ENCODE measurements at regions not wholly inside any gene's neighbourhood (a gene's known extent, or its start where the extent isn't known, plus 50 kb on each side); places are given as distances from the start of the nearest gene placed in this dataset.

DNA sequence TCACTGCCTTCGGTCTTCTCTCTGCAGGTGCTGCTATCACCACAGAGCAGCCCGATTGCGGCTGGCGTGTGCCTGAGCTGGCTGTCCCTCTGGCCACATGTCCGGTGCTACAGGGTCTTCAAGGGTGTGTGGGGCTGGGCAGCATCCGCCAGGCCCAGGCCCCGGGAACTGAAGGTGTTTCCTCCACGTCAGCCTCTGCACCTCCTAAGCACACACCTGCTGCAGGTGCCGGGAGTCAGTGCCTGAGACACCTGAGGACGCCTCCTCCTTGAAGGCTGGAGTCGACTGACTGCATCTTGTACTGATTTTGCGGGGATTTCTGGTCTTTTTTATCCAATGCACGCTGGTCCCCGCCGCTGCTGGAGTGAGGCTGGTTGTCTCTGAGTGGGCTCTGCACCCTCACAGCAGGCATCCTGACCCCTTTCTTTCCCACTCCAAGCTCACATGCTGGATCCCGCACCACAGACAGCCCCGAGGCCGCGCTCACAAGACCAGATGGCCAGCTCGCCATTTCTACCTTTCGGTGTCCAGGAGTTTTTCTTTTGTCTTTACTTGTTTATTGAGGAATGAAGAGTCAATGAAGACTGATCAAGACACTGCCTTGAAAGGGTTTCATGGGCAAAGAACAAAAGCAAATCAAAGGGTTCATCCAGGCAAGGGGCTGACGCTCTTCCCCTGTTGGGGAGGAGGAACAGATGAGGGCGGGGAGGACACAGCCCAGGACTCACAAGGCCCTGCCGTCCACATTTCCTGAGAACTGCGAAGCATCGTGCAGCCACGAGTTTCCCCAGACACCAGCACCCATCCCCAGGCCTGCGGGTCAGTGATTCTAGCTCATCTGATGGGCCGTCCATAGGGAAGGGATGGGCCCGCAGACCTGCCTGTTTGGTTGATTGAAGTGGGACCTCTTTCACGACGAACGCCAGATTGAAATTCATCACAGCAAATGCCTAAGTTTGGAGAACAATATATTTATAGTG lies 203.8 kb upstream of the SOX1 start:
- no peak for DNase-seq (ENCODE audit: low spot score)

- no peak for DNase-seq (ENCODE audit: low spot score)
Measured at GRCh38 chr13:111864566-111864965, 202.4 kb upstream of the SOX1 start.

DNA sequence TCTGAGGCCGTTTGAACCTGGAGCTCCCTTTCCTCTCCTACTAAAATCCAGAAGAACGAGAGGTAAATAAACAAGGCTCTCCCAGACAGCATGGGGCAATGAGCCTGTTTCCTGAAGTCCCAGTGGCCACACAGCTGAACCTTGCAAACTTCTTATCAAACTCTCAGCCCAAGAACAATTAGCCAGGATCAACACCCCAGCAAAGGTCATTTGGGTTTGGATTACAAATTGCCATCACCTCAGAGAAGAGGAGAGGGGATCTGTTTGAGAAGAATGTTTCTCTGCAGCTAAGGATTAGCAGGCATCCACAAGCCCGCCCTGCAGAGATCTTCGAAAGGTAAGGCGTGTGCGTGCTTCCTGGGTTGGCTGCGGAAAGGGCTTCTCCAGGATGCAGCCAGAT lies 201.9 kb upstream of the SOX1 start:
- DNase-seq (ENCODE audit: low spot score) = no peak

- DNase-seq (ENCODE audit: low spot score) = no peak
Measured at GRCh38 chr13:111865826-111866225, 201.1 kb upstream of the SOX1 start.

DNA sequence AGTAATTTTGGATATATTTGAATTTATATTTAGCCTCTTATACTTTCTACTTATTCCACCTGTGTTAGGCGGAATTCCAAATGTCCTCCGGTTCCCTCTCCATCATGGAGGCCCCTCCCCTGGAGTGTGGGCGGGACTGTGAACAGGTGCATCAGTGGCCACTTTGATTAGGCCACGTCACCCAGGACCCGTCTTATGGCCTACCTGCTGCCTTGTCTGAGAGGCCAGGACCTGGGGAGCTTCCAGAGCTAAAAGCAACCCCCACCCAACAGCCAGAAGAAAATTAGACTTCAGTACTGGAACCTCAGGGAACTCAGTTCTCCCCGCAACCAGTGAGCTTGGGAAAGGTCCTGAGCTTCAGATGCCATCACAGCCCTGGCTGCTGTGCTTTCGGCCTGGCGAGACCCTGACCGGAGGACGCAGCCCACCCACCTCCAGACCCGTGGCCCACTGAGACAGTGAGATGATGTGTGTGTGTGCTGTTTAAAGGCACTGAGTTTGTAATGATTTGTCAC lies 200.2 kb upstream of the SOX1 start:
- no peak for DNase-seq (ENCODE audit: low spot score)

DNA sequence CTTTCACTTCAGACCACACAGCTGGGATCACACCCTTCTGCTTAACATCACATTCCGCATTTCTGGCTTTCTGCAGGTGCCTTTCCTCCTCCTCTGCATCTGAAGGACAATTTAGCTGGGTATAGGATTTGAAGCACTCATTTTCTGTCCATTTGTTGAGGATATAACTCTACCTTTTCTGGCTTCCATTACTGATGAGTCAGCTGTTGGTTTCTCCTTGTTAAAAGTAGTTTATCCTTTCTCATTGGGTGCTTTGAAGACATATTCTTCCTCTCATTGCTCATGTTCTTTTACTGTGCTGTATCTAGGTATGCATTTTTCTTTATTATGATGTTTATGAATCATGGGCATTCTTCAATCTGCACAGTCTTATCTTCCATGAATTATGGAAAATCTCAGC lies 199.3 kb upstream of the SOX1 start:
- no peak for DNase-seq (ENCODE audit: low spot score)

DNA sequence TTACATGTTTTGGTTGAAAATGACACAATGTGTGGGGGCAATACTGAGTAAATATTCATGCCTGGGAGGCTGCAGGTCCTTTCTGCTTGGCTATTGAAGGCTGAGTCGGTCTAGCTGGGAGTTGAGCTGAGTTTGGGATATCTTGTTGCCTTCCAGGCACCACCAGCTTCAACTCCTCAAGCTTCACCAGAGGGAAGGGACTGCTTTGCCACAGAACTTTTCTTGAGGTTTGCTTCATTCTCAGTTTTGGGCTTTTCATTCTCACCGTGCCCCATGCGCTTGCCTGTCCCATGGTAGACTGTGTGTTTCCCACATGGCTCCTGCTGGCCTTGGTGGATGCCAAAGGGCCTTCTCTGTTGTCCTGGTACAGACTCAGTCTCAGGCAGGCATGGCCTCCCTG lies 198.2 kb upstream of the SOX1 start:
- DNase-seq (ENCODE audit: low spot score) = no peak

DNA sequence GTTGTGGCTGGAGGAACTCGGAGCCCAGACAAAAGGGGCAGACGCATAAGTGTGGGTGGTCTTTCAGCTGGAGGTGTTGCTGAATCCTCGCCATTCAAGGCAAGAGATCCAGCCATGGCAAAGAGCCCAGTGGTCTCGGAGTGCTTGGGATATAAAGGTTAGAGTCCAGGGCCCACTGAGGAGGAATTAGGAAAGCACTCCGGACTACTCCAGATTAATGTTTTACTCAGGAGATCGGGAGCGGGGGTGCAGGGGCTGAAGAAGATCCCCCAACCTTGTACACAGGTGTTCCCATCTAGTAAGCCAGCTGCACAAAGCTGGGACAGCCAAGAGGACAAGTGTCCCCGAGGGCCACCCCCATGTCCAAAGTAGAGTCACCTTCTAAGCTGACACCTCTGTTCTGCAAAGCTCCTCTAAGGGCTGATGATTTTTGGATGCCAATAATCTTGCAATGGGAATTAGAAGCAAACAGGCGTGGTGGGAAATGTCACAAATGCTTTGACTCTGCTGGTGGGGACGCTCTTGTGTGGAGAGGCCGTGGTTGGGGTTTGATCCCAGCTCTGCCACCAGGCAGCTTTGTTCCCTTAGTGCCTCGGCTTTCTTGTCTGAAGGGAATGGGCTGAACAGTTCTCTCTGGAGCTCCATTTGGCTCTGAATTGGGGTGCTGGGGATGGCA lies 194.3 kb upstream of the SOX1 start:
- no peak for DNase-seq (ENCODE audit: low spot score)

DNA sequence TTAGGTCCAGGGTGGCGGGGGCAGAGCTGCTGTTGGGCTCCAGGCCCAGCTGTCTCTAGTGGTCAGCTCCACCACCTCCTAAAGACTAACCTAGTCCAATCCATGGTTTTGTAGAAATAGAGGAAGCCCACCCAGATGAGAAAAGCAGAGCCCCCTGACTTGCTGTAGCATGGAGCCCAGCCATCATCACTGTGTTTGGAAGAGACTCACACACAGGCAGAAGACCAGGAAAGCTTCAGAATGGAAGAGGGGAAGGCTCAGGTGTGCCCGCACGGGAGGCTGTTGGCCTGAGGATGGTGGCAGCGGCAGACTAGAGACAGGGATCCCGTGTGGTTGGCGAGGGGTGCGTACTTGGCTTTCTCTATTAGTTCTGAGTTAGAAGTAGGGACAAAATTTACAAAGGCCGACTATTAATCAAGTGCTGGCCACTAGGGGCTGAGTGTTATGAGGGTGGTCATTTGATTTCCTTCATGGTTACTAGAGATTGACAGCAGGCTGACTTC lies 193.2 kb upstream of the SOX1 start:
- DNase-seq (ENCODE audit: low spot score) = no peak

- DNase-seq (ENCODE audit: low spot score) = no peak
Measured at GRCh38 chr13:111874981-111875380, 192.0 kb upstream of the SOX1 start.

DNA sequence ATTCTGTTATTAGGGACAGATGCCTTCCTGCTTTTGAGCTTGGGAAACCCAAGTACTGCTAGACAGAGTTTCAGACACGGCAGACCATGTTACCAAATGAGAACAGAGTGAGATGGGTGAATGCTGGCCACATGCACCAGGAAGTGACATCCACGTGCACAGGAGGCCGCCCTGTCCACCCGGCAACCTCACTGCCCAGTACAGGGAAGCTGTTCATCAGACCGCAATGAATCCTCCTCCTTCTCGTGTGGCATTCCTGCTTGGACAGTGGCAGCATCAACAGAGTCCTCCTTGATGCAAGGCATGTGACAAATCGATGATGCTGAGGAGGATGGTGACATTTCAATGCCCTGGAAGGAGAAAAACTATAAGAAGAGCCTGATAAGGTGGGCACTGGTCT lies 191.0 kb upstream of the SOX1 start:
- no peak for DNase-seq (ENCODE audit: low spot score)

GRCh38 chr13:111876506-111876905 lies 190.4 kb upstream of the SOX1 start:
- DNase-seq (ENCODE audit: low spot score) = no peak

- no peak for DNase-seq (ENCODE audit: low spot score)
Measured at GRCh38 chr13:111877906-111878305, 189.0 kb upstream of the SOX1 start.

DNA sequence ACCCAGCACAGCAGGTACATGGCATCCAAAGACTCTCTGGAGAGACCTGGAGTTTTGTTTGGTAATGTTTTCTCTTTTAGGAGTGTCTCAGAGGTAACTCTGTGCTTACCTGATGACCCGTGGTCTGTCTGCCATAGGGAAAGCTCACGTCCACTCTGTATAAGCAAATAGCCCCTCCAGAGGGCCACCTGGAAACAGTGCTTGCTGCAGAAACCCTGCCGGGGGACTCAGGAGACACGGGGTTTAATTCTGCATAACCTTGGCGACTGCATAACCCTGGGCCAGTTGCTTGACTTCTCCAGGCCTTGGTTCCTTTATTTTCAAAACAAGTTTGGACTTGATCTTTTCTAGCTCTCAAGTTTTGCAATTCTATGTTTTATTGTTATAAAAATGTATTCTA lies 187.2 kb upstream of the SOX1 start:
- no peak for DNase-seq (ENCODE audit: low spot score)

DNA sequence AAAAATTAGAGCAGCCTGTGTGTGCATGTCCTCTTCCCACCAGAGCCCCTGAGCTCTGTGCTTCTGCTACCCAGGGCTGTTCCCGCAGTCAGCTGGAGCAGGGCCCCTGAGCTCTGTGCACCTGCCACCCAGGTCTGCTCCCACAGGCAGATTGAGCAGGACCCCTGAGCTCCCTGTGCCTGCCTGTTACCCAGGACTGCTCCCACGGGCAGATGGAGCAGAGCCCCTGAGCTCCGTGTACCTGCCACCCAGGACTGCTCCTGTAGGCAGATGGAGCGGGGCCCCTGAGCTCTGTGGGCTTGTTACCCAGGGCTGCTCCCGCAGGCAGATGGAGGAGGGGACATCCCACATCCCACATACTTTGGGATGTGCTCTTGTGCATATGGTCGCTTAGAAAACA lies 186.8 kb upstream of the SOX1 start:
- no peak for DNase-seq (ENCODE audit: low spot score)

DNA sequence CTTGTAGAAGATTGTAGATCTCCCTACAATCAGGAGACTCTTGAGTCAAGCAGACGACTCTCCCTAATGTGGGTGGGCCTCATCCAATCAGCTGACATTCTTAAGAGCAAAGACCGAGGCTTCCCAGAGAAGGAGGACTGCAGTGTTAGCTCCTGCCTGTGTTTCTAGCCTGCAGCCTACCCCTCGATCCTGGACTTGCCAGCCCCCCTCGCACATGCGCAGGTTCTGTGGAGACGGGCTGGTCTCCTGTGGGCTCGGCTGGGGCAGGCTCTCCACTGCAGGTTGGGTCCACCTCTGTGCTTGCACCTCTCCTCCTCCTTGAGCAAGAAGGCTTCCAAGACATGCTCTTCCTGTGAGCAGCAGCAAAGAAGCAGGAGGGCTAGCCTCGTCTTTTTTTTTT lies 185.2 kb upstream of the SOX1 start:
- DNase-seq (ENCODE audit: low spot score) = no peak

DNA sequence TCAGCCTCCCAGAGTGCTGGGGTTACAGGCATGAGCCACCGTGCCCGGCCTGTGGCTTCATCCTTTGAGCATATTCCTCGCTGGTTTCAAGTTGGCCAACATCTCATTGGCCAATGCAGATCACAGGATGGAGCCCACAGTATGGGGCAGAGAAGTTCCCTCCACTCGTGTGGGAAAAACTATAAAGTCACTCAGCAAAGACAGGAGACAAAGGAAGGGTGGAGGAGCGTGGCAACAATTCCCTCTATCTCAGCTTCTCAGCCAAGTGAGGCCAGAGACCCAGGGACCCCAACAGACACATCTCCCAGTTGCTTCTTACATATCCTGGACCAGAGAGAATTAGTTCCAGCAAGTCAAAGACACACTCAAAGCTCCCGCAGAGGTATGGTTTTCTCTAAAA lies 184.6 kb upstream of the SOX1 start:
- no peak for DNase-seq (ENCODE audit: low spot score)

DNA sequence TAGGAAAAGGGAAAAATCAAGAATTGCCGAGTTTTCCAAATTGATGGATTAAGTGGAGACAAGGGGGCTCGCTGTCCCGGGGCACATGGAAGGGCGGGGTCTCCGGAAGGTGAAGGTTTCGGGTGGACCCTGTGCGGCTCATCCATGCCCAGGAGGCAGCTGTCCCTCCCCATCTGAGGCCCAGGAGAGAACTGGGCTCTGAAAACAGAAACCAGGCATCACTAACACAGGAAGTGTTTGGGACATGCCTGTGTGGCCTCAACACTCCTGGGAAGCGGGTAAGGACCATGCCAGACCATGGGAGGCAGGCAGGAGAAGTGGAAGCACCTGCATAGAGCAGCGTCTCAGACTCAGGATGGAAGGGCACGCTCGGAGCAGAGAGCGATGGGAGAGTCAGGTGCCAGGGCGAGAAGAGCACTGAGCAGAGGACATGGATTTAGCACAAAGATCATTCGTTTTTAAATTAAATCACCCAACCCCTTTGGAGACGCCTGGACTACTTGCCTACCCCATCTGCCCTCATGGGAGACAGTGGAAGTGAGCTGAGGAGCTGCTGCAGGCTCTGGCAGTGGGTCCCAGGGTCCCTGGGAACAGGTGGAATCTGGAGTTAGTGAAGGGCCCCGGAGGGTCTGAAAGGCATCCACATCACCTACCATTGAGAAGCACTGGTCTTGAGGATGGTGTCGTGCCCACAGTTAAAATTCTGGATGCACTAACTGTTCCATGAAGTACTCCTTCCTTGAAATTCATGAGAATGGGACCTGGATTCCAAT lies 183.2 kb upstream of the SOX1 start:
- DNase-seq (ENCODE audit: low spot score) = no peak

DNA sequence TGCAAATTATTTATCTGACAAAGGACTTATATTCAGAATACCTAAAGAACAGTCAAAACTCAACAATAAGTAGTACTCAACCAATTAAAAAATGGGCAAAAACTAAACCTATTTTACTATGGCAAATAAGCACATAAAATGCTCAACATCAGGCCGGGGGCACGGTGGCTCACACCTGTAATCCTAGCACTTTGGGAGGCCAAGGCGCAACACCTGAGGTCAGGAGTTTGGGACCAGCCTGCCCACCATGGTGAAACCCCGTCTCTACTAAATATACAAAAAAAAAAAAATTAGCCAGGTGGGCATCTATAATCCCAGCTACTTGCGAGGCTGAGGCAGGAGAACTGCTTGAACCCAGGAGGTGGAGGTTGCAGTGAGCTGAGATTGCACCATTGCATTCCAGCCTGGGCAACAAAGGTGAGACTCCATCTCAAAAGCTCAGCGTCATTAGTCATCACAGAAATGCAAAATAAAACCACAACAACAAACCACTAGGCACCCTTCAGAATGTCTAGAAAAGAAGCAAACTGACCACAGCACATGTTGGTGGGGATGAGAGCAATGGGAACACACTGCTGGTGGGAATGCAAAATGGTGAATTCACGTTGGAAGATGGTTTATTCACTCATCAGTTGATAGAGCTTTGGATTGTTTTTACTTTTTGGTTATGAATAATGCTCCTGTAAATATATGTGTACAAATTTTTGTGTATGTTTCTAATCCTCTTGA lies 180.6 kb upstream of the SOX1 start:
- DNase-seq (ENCODE audit: low spot score) = peak; percentile 56

DNA sequence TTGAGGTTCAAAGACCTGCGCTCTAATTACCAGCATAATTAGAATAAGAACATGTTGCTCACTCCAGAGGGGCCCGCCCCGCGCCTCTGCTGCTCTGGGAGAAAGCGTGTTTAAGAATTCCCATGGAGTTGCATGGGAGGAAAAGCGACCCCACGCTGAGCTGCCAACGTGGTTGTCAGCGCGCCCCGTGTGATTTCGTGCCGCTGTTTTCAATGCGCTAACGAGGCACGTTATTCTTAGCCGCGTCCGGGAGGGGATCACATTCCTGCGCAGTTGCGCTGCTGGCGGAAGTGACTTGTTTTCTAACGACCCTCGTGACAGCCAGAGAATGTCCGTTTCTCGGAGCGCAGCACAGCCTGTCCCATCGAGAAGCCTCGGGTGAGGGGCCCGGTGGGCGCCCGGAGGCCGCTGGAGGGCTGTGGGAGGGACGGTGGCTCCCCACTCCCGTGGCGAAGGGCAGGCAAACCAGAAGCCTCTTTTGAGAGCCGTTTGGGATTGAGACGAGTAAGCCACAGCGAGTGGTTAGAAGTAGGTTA lies 173.8 kb upstream of the SOX1 start:
- DNase-seq (ENCODE audit: low spot score) = no peak
